ENCODE measurements at regions not wholly inside any gene's neighbourhood (a gene's known extent, or its start where the extent isn't known, plus 50 kb on each side); places are given as distances from the start of the nearest gene placed in this dataset.
A peak's percentile ranks its signal among the peaks of the same experiment; 100 is the strongest.
"Not testable (repeated sequence)": the region's sequence is repeated elsewhere in the genome, so short reads cannot be mapped to it uniquely, and the experiment has no call there.

DNA sequence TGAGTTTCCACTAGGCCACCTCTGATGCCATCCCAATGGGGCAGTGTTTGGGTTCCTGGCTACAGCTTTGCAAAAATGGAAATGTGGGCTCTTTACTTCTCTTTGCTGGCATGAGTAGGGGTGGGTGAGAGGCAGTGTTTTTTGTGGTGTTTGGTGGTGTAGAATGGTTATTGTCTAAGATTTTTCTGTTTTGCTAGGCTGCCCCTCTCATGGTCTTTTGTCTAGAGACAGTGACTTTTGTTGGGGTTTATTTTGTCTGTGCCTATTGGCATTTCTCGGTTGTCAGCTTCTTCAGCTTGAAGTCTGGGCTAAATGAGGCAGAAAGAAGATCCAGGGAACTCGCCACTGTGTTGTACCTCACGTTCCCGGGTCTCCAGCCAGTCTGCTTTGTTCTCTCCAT, 112.1 kb downstream of the CENPF start:
- DNase-seq = no peak

DNA sequence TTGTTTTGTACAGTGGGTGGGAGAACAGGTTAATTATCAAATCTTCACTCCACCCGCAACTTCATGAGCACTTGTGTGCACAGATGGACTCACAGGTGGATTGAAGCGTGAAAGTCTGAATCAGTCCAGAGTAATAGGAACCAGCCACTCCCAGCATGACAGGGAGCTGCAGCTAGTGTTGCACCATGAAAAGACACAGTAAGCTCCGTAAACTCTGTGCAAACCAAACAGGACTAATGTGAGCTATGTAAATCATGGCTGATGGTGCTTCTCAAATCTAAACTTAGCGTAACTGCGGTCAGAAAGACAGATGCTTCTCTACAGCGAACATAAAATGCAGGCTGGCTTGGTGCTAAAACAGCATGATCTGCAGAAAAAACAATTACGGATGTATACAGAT, 114.4 kb downstream of the CENPF start:
- no peak for DNase-seq

DNA sequence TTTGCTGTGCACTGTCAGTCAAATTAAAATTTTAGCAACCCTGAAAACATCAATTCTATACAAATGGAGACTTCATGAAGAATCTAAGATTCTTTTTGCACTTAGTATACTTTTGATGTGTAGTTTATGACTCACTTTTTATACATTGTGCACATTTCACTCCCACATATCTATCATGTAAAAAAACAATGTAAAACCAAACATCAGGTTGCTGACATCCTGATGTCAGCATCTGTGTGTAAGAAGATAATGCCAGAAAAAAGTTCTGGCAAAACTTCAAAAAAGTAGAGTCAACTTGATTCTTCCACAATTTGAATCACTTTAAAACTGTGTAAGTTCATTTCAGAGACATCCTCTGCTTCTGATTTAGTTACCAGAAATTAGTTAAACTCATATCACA, 115.7 kb downstream of the CENPF start:
- DNase-seq = no peak

DNA sequence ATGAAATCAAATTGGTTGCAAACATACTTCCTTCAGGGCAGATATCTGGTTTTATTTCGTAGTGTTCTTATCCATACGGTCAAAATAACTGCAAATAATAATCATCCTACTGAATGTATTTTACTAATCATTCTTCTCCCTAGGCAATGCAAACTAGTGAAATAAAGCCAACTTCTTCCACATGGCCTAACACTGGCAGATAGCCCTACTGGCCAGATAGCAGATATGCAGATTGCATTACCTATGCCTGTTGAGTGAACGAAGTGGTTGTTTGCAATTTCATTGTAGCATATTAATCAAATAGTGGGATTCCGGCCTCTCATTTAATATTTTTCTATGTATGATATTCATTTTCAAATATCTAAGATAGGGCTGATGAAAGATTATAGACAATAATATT, 116.2 kb downstream of the CENPF start:
- DNase-seq = no peak

DNA sequence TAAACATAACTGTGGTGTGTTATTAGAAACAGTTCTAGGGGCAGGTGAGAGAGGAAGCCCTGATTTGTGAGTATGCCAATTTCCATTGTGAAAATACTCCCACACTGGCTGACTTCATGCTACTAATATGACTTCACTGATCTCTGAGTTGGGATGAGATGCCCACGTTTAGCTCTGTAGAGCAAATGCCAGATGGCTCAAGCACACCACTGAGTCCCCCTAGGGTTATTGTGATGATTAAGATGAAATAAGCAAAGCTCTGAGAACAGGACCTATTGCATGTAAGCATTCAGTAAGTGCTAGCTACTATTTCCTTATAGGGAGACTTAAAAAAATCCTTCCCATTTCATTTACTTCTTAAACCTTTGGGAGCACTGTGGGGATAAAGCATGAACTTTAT, 117.6 kb downstream of the CENPF start:
- DNase-seq = no peak

DNA sequence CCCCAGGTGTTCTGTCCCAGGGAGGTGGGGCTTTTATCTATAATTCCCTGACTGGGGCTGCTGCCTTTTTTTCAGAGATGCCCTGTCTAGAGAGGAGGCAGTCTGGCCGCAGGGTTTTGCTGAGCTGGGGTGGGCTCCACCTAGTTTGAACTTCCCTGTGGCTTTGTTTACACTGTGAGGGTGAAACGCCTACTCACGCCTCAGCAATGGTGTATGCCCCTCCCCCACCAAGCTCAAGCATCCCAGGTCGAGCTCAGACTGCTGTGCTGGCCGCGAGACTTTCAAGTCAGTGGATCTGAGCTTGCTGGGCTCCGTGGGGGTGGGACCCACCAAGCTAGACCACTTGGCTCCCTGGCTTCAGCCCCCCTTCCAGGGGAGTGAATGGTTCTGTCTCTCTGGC, 124.3 kb downstream of the CENPF start:
- DNase-seq = no peak

DNA sequence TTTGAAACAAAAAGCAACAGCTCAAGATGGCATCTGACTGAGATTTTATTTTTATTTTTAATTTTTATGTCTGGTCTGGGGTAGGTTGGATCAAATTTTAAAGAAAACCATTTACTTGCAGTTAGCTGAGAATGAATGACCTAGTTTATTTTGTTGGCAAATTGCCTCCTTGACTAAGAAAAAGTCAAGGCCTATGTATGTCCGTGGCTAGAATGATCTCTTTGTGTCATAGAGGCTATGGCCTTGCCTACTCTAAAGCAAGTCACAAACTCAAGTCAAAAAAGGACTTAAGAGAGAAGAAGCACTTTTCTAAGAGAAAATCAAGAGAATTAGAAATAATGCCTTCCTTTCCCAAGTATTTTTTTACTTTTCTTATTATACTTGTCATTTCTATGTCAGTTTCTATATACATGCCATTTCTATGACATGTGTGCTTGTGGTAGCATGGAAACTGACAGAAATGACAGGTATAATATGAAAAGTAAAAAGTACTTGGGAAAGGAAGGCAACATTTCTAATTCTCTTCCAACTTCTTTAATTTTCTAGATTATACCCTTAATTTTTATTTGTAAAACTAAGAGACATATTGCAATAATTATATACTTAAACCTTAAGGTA, 136.7 kb downstream of the CENPF start:
- DNase-seq = no peak

DNA sequence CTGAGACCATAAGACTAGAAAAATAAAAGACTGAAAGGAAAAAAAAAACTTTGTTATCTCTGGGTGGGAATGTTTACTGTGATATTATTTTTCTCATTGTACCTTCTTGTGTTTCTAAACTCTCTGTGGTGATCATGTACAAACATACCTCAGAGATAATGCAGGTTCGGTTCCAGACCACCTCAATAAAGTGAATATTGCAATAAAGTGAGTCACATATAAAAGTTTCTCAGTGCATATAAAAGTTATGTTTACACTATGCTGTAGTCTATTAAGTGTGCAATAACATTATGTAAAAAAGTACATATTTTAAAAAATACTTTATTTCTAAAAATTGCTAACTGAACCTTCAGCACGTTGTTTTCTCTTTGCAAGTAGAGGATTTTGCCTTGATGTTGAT, 137.5 kb downstream of the CENPF start:
- DNase-seq = no peak

DNA sequence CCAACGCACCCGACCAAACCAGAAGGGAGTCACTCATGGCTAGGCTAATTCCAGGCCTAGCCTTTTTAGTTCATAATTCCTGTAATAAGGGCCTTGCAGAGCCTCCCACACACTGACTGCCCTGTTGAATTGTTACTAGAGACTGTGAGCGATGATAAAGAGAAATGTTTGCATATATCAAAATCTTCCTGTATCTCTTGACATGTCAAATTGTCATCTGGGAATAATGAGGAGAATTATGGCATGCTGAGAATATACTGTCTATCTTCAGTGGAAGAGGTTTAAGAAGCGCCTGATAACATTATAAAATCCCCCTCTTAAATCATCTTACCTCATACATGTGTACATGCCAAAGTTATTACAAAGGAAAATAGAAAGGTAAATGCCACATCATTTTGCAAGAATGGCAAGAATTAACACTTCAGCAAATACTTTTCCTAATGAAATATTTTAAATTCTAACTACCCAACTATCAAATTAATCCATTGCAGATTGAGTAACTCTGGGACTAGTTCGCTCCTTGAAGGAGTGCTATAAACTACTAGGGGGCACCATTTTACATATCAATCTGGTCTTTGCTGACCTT, 144.1 kb downstream of the CENPF start:
- DNase-seq = no peak

DNA sequence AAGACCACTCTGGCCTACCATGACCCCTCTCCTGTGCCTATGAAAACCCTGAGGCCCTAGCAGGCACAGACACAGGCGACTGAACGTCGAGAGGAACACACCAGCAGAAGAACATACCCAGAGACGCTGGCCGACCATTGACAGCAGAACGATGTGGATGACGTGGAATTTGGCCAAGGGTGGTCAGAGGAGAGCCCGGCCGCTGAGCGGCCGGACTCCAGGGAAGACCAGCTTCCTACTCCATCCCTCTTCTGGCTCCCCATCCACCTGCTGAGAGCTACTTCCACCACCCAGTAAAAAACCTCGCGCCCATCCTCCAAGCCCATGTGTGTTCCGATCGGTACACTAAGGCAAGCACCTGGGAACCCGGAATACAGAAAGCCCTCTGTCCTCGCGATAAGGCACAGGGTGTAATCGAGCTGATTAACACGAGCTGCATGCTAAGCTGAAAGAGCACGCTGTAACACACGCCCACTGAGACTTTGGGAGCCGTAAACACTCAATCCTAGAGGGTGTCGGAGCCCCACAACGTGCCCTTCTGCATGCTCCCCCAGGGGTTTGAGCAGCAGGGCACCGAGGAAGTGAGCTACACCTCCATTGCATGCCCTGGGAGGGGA, 150.3 kb downstream of the CENPF start:
- no peak for DNase-seq

DNA sequence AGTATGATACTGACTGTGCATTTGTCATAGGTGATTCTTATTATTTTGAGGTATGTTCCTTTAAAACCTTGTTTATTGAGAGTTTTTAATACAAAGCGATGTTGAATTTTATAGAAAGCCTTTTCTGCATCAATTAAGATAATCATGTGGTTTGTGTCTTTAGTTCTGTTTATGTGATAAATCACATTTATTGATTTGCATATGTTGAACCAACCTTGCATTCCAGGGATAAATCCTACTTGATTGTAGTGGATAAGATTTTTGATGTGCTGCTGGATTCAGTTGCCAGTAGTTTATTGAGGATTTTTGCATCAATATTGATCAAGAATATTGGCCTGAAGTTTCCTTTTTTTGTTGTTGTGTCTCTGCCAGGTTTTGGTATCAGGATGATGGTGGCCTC, 158.0 kb downstream of the CENPF start:
- DNase-seq = no peak

DNA sequence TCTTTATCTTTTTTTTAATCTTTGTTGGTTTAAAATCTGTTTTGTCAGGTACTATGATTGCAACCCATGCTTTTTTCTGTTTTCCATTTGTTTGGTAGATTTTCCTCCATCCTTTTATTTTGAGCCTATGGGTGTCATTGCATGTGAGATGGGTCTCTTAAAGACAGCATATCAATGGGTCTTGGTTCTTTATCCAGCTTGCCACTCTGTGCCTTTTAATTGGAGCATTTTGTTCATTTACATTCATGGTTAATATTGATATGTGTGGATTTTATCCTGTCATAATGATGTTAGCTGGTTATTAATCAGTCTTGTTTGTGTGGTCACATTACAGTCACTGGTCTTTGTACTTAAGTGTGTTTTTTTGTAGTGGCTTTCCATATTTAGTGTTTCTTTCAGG, 159.9 kb downstream of the CENPF start:
- no peak for DNase-seq

DNA sequence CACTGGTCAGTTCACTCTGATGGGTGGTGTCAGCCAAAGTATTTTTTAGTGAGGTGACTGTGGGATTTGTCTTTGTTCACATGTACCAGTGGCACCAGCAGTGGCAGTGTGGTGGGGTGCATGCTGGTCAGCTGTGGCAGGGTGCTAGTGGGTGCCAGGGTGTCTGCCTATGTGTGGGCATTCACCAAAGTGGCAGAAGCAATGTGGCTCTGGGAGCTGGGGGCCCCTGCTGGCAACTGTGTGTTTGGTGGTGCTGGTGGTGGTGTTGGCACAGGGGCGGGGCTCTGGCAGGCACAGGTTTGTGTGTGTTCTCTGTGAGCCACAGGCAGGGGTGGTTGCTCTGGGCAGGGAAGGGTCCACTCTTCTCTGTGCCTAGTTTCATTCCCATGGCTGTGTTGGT, 161.5 kb downstream of the CENPF start:
- no peak for DNase-seq

DNA sequence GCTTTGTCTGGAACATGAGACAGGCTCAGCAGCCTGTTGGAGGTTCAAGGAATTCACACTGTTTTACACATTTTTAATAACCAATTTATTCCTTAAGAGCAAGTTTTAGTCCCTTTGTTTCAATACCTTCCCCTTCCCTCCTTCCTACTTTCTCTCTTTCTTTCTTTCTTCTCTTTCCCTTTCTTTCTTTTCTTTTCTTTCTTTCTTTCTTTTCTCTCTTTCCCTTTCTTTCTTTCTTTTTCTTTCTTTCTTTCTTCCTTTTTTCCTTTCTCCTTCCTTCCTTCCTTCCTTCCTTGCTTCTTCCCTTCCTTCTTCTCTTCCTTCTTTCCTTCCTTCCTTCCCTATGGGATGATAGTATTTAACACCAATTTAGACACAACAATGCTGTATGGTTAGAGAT, 164.2 kb downstream of the CENPF start:
- DNase-seq = no peak

DNA sequence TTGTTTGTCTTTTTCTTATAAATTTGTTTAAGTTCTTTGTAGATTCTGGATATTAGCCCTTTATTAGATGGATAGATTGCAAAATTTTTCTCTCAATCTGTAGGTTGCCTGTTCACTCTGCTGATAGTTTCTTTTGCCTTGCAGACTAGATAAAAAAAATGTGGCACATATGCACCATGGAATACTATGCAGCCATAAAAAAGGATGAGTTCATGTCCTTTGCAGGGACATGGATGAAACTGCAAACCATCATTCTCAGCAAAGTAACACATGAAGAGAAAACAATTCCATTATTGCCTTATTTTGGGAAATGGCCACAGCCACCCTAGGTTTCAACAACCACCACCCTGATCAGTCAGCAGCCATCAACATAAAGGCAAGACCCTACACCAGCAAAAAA, 166.7 kb downstream of the CENPF start:
- not testable (repeated sequence) for DNase-seq

DNA sequence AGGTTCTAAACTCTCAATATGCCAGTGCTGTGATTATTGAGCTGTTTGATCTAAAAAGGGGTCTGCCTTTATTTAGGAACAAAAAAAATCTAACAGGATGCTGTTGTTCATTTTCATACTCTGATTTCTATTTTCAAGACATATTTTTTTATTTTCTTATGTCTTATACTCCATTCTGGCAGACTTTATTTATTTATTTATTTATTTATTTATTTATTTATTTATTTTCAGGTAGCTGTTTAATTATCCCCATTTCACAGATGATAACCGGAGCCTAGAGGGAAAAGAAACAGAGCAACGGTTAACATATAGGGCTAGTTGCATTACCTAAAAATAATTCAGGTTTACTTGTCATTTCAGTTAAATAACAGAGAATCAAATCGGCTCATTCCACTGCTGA, 174.4 kb downstream of the CENPF start:
- DNase-seq = no peak

DNA sequence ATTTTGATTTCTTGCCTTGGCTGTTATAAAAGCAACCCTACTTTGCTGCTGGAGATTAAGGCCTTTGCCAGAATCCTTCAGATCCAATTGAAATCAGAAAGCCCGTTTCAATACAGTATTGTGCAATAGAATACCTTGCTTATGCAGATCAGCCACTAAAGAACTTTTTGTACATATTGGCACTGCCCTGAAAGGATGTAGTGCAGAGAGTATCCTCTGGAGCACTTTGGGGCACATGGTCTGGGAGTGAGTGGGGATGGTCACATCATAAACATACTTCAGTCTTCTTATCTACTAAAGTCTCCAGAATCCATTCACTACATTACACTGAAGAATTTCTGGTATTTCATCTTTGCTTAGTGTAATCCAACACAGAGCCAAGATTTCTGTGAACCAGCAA, 189.0 kb downstream of the CENPF start:
- no peak for DNase-seq

DNA sequence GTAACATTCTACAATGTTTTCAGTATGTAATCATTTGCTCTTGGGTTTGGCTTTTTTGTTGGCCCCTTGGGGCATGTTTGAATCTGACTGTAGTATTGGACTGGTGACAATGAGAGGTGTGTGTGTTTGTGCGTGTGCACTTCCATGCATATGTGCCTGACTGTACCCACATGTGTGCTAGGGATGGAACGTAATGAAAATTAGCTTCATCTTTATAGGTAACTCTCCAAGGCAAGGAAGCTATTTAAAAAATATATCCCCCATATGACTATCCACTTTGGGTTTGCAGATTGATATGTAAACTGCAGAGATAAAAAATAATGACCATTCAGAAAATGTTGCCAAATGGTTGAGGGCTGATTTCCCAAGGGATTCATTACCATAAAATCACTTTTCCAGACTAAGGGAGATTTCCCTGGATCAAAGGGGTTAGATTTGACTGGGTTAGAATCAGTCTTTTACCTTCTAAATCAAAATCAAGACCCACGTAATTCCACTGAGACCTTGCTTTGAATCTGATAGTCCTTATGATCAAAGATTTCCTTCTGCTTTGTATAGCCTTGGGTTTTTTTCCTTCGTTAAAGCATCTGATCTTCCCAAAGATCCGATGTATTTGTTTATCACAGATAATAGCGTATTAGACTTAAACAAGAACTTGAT, 189.7 kb downstream of the CENPF start:
- no peak for DNase-seq

DNA sequence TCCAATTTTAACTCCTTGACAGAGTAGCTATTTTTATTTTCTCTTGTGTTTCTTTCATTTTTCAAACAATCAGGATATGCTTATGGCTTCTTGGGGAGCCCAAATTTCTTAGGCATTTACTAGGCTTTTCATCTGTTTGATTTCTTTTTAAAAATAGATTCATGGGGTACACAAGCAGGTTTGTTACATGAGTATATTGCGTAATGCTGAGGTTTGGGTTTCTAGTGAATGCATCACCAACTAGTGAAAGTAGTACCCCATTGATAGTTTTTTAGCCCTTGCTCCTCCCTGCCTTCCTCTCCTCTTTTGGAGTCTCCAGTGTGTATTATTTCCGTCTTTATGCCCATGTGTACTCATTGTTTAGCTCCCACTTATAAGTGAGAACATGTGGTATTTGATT, 190.7 kb downstream of the CENPF start:
- DNase-seq = no peak

DNA sequence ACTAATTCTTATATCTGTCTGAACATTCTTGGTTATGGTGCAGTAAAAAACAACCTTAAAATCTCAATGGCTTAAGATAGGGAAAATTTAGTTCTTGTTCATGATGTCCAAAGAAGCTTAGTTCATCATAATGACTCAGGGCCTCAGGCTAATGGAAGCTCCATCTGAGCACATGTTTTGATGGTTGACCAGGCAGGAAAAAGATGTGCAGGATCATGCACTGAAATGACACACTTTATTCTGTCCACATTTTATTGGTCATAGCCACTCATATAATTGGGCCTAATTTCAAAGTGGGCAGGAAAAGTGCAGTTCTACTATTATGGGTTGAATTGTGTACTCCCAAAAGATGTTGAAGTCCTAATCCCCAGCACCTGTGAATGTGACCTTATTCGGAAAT, 198.2 kb downstream of the CENPF start:
- DNase-seq = no peak

DNA sequence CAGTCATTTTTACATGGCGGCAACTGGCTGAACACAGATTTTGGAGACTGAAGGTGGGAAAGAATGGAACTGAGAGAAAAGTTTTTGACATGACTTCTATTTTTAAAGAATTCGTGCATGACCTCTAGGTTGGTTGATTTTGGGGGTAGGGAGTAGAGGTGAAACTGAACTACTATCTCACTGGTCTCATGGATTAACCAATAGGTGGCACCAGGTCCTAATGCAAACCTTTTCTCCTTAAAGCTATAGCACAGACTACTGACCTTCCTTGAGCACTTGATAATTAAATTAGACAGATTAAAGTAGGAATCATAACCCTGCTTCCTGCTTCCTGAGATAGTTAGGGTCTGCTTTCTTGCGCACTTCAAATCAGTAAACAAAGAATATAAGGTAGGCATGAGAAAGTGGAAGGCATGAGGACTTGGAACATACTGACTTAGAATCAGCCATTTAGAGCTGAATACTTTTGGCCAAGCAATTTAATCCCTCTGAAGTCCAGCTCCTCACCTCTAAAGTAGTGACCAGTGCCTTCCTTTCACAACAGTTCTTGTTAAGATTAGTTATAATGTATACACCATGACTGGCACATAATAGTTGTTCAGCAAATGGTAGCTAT, 206.0 kb downstream of the CENPF start:
- DNase-seq = peak; percentile 13

DNA sequence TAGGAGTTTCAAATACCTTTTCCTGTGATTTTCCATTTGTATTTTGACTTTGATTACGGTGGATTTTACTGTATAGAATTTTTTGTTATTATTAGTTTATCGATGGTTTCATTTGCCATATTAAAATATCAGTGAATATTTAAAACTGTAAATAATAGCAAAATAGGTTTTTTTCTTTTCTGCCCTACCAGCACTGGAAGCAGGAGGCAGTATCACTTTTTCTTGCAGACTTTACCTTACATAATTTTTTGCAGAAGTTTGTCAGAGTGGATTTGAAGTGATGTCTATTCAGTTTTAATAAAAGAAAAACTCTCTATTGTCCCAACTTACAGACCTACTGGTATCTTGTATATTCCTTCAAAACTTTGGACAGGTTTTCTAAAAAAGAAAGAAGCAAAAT, 213.6 kb downstream of the CENPF start:
- DNase-seq = no peak

DNA sequence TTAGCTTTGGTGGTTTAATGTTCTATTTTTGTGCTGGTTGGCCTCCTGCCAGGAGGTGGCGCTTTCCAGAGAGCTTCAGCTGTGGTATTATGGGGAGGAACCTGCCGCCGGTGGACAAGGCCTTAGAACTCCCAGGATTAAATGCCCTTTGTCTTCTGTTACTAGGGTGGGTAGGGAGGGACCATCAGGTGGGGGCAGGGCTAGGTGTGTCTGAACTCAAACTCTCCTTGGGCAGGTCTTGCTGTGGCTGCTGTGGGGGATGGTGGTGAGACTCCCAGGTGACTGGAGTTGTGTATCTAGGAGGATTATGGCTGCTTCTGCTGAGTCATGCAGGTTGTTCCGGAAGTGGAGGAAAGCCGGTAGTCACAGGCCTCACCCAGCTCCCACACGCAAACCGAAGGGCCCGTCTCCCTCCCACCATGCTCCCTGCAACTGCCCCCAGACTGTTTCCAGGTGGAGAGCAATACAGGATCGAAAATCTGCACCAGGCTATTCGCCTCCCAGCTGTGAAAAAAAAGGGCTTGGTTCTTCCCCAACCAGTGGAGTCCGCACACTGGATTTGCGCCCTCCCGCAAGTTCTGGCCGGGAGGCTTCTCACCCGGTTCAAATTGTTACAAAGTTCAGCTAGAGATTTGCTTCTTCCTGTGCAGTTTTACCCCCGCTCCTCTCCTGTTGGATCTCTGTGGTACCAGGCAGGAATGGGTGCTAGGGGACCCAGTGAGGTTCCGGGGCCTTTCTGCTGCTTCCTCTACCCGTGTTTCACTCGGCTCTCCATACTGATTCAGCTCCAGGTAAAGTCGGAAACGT, 220.5 kb downstream of the CENPF start:
- no peak for DNase-seq
